SK-N-SH (cell line): ENCODE measurements at regions not wholly inside any gene's neighbourhood (a gene's known extent, or its start where the extent isn't known, plus 50 kb on each side); places are given as distances from the start of the nearest gene placed in this dataset.
A peak's percentile ranks its signal among the peaks of the same experiment; 100 is the strongest.

Experiments used
- CTCF ChIA-PET: fragments of 300-600, 350-600 bp; formaldehyde crosslinking; extraction: SDS; loops from one replicate; lab custom pipeline; 2021; lab: Yijun Ruan, JAX
- POLR2A ChIA-PET: fragments of 350-600 bp; sonication (Branson Sonifier 250); formaldehyde crosslinking; extraction: SDS; loops from one replicate; lab custom pipeline; 2020; ENCODE audit warnings: antibody characterized with exemption, inconsistent platforms; lab: Yijun Ruan, JAX
- DNase-seq: peaks from one replicate; pipeline ENCODE4 v3.0.0; 2012
- H2AFZ ChIP-seq: fragments of 200-600 bp; sonication (generic); 2 replicates; pipeline ENCODE4 v1.8.1; 2016; ENCODE audit warnings: antibody characterized with exemption, mild to moderate bottlenecking, low read depth
- H3F3A ChIP-seq: fragments of 200-600 bp; sonication (generic); replicated peaks from 2 replicates; pipeline ENCODE3; 2016; ENCODE audit warnings: antibody characterized with exemption, mild to moderate bottlenecking; ENCODE audit not compliant: insufficient read depth
- H3K27ac ChIP-seq, 2 experiments: fragments of 200-500 bp in 1 of 2; fragments of 200-600 bp in 1 of 2; sonication (Bioruptor generic) in 1 of 2; sonication (generic), shearing (Covaris generic) in 1 of 2; 2 replicates each; pipeline versions ENCODE4 v1.5.1 to v1.6.1; 2014 to 2016; ENCODE audit warnings: low read depth in 2 of 2, inconsistent platforms in 1 of 2, low read length in 1 of 2, mild to moderate bottlenecking in 1 of 2, mixed read lengths in 1 of 2
- H3K27me3 ChIP-seq: fragments of 200-600 bp; sonication (generic), shearing (Covaris generic); 2 replicates; pipeline ENCODE4 v1.6.1; 2016; ENCODE audit warnings: mixed run types; ENCODE audit not compliant: insufficient read depth
- H3K36me3 ChIP-seq, 2 experiments: fragments of 200-500 bp in 1 of 2; fragments of 200-600 bp in 1 of 2; sonication (Bioruptor generic) in 1 of 2; sonication (generic) in 1 of 2; replicated peaks in 1 of 2; 2 replicates each; pipeline versions ENCODE3 to v1.5.1; 2014 to 2016; ENCODE audit warnings: low read length in 1 of 2, mild to moderate bottlenecking in 1 of 2; ENCODE audit not compliant: insufficient read depth in 2 of 2, control insufficient read depth in 1 of 2
- H3K4me1 ChIP-seq, 2 experiments: fragments of 200-500 bp in 1 of 2; fragments of 200-600 bp in 1 of 2; sonication (Bioruptor generic) in 1 of 2; sonication (generic), shearing (Covaris generic) in 1 of 2; 2 replicates each; pipeline versions ENCODE4 v1.5.1 to v1.6.1; 2014 to 2016; ENCODE audit warnings: low read depth in 1 of 2, low read length in 1 of 2, mixed run types in 1 of 2; ENCODE audit not compliant: insufficient read depth in 2 of 2, control insufficient read depth in 1 of 2
- H3K4me2 ChIP-seq: fragments of 200-600 bp; sonication (generic), shearing (Covaris generic); 2 replicates; pipeline ENCODE4 v1.6.1; 2017; ENCODE audit warnings: mixed run types
- H3K4me3 ChIP-seq, 2 experiments: fragments of 200-500 bp in 1 of 2; fragments of 200-600 bp in 1 of 2; sonication (Bioruptor generic) in 1 of 2; sonication (generic), shearing (Covaris generic) in 1 of 2; 2 replicates each; pipeline versions ENCODE4 v1.5.1 to v1.8.1; 2014 to 2016; ENCODE audit warnings: low read depth in 2 of 2, inconsistent platforms in 1 of 2, low read length in 1 of 2, mild to moderate bottlenecking in 1 of 2, mixed read lengths in 1 of 2, moderate library complexity in 1 of 2
- H3K79me2 ChIP-seq: fragments of 200-600 bp; sonication (generic); 2 replicates; pipeline ENCODE4 v1.8.1; 2017; ENCODE audit warnings: mild to moderate bottlenecking; ENCODE audit not compliant: insufficient read depth
- H3K9ac ChIP-seq: fragments of 200-600 bp; sonication (generic); 2 replicates; pipeline ENCODE4 v1.6.1; 2017; ENCODE audit warnings: mixed run types
- H3K9me2 ChIP-seq: fragments of 200-600 bp; sonication (generic); 2 replicates; pipeline ENCODE4 v1.6.1; 2017; ENCODE audit warnings: mixed run types
- H3K9me3 ChIP-seq: fragments of 200-600 bp; sonication (generic); 2 replicates; pipeline ENCODE4 v1.6.1; 2017; ENCODE audit warnings: mixed run types, mild to moderate bottlenecking, moderate library complexity
- H4K20me1 ChIP-seq: fragments of 200-600 bp; sonication (generic); 2 replicates; pipeline ENCODE4 v1.6.1; 2017; ENCODE audit warnings: mild to moderate bottlenecking, mixed run types; ENCODE audit not compliant: insufficient read depth
- CHD2 ChIP-seq: fragments of 150-350 bp; IDR thresholded peaks from 2 replicates; pipeline ENCODE4 v1.6.1; 2018; ENCODE audit warnings: low read length; ENCODE audit not compliant: partially characterized antibody
- EP300 ChIP-seq, 2 experiments: IDR thresholded peaks; 2 replicates each; pipeline versions ENCODE4 v1.4.0 to v1.6.1; 2012; ENCODE audit warnings: borderline replicate concordance in 1 of 2, low read depth in 1 of 2, low read length in 1 of 2
- EZH2phosphoT487 ChIP-seq: fragments of 200-600 bp; sonication (generic); IDR thresholded peaks from 2 replicates; pipeline ENCODE4 v1.6.1; 2017; ENCODE audit warnings: low read depth, mixed run types, mild to moderate bottlenecking, antibody characterized with exemption, moderate library complexity, borderline replicate concordance
- FOSL2 ChIP-seq: IDR thresholded peaks from 2 replicates; pipeline ENCODE4 v1.4.0; 2012; ENCODE audit warnings: low read depth, mild to moderate bottlenecking, moderate library complexity, borderline replicate concordance
- GABPA ChIP-seq: IDR thresholded peaks from 2 replicates; pipeline ENCODE4 v1.4.0; 2012; ENCODE audit warnings: low read depth, mild to moderate bottlenecking
- MEF2A ChIP-seq: IDR thresholded peaks from 2 replicates; pipeline ENCODE4 v1.4.0; 2012; ENCODE audit warnings: low read depth, borderline replicate concordance
- MXI1 ChIP-seq: IDR thresholded peaks from 2 replicates; pipeline ENCODE4 v1.6.1; 2012; ENCODE audit warnings: mild to moderate bottlenecking, low read depth, low read length, improper control_type of control experiment
- NFIC ChIP-seq: IDR thresholded peaks from 2 replicates; pipeline ENCODE4 v1.4.0; 2012; ENCODE audit warnings: borderline replicate concordance
- POLR2AphosphoS5 ChIP-seq: IDR thresholded peaks from 2 replicates; pipeline ENCODE4 v1.6.1; 2012; ENCODE audit warnings: low read depth, low read length
- RAD21 ChIP-seq: IDR thresholded peaks from 2 replicates; pipeline ENCODE4 v1.6.1; 2012; ENCODE audit warnings: mild to moderate bottlenecking, low read length
- SIN3A ChIP-seq: IDR thresholded peaks from 2 replicates; pipeline ENCODE4 v1.6.1; 2012; ENCODE audit warnings: low read depth, mild to moderate bottlenecking, low read length, moderate library complexity, borderline replicate concordance
- SMC3 ChIP-seq: IDR thresholded peaks from 2 replicates; pipeline ENCODE4 v1.6.1; 2012; ENCODE audit warnings: low read depth, low read length, improper control_type of control experiment
- WGBS: methylation state at CpG from one replicate; pipeline ENCODE4 v1.1.6; 2017; ENCODE audit warnings: low lambda C conversion rate; 5-methylcytosine and 5-hydroxymethylcytosine counted together
- TF ChIP-seq, protein P1 (sequence below): fragments of 200-600 bp; sonication (generic); IDR thresholded peaks from 2 replicates; pipeline ENCODE4 v1.6.1; 2017; ENCODE audit warnings: antibody characterized with exemption, mild to moderate bottlenecking, moderate library complexity
- TF ChIP-seq, protein P2 (sequence below): IDR thresholded peaks from 2 replicates; pipeline ENCODE4 v1.6.1; 2012; ENCODE audit warnings: mild to moderate bottlenecking, low read depth, low read length, moderate library complexity
- TF ChIP-seq, protein P3 (sequence below): IDR thresholded peaks from 2 replicates; pipeline ENCODE4 v1.4.0; 2012; ENCODE audit warnings: low read depth, borderline replicate concordance
- TF ChIP-seq, protein P4 (sequence below): IDR thresholded peaks from 2 replicates; pipeline ENCODE4; 2012

DNA sequence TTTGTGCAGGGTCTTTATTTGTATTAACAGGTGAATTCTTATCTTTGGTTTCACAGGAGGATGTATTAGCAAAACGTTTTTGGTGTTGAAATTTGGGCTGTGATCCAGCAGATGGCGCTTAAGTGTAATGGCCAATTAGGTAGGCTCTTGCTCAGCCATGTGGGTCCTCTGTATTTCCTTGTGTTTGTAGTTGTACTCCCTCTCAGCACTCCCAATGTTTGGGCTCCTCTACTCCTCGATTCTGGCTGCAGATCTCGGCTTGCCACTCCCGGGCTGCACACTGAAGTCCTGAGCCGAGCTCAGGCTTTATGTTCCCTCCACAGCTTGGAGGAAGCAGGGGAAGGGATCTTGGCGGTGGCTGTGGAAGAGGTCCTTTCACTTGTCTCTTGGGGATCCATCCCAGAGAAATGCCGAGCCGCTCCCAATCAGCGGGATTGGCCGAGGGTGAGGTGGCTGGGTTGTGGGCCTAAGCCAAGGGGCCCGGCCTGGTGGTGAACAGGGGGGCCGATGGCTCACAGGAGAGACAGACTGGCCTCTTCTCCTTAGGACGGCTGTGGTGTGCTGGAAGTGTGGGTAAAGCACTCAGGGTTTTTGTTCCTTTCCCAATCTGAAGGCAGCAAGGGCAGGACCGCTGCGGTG, 133.7 kb downstream of the AEBP2 start:
- DNase-seq: peak; percentile 15
- no peaks in the 10 kb centered on the region for H4K20me1 ChIP-seq
- H3K79me2 ChIP-seq: no peaks in the 10 kb centered on the region
- H3K4me1 ChIP-seq: peaks cover 30 to 42% of the 10 kb centered on the region in 2 experiments
- peaks cover 0 to 6% of the 10 kb centered on the region in 2 experiments for H3K36me3 ChIP-seq
- no peak overlapping the region for H3K27ac ChIP-seq
- 84% methylated on average over 9 of the region's 16 CpGs for WGBS
- no peak overlapping the region for H3K4me3 ChIP-seq
- TF ChIP-seq, protein P1, sequence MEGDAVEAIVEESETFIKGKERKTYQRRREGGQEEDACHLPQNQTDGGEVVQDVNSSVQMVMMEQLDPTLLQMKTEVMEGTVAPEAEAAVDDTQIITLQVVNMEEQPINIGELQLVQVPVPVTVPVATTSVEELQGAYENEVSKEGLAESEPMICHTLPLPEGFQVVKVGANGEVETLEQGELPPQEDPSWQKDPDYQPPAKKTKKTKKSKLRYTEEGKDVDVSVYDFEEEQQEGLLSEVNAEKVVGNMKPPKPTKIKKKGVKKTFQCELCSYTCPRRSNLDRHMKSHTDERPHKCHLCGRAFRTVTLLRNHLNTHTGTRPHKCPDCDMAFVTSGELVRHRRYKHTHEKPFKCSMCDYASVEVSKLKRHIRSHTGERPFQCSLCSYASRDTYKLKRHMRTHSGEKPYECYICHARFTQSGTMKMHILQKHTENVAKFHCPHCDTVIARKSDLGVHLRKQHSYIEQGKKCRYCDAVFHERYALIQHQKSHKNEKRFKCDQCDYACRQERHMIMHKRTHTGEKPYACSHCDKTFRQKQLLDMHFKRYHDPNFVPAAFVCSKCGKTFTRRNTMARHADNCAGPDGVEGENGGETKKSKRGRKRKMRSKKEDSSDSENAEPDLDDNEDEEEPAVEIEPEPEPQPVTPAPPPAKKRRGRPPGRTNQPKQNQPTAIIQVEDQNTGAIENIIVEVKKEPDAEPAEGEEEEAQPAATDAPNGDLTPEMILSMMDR: peak; percentile 59
- TF ChIP-seq, protein P2, sequence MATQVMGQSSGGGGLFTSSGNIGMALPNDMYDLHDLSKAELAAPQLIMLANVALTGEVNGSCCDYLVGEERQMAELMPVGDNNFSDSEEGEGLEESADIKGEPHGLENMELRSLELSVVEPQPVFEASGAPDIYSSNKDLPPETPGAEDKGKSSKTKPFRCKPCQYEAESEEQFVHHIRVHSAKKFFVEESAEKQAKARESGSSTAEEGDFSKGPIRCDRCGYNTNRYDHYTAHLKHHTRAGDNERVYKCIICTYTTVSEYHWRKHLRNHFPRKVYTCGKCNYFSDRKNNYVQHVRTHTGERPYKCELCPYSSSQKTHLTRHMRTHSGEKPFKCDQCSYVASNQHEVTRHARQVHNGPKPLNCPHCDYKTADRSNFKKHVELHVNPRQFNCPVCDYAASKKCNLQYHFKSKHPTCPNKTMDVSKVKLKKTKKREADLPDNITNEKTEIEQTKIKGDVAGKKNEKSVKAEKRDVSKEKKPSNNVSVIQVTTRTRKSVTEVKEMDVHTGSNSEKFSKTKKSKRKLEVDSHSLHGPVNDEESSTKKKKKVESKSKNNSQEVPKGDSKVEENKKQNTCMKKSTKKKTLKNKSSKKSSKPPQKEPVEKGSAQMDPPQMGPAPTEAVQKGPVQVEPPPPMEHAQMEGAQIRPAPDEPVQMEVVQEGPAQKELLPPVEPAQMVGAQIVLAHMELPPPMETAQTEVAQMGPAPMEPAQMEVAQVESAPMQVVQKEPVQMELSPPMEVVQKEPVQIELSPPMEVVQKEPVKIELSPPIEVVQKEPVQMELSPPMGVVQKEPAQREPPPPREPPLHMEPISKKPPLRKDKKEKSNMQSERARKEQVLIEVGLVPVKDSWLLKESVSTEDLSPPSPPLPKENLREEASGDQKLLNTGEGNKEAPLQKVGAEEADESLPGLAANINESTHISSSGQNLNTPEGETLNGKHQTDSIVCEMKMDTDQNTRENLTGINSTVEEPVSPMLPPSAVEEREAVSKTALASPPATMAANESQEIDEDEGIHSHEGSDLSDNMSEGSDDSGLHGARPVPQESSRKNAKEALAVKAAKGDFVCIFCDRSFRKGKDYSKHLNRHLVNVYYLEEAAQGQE: no peak
- TF ChIP-seq, protein P3, sequence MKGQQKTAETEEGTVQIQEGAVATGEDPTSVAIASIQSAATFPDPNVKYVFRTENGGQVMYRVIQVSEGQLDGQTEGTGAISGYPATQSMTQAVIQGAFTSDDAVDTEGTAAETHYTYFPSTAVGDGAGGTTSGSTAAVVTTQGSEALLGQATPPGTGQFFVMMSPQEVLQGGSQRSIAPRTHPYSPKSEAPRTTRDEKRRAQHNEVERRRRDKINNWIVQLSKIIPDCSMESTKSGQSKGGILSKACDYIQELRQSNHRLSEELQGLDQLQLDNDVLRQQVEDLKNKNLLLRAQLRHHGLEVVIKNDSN: no peak
- peak; percentile 48; the same call in 1 of the 2 replicates for TF ChIP-seq SMC3
- no peak for TF ChIP-seq POLR2AphosphoS5
- TF ChIP-seq CHD2: no peak
- TF ChIP-seq RAD21: peak; percentile 62
- H2AFZ ChIP-seq: no peak overlapping the region
- CTCF ChIA-PET: interaction anchor here (2.6 kb wide), 1 partner anchor 26 kb away, joined by 5 read pairs; no protein-coding TSS in a partner anchor
- peaks cover 7% of the 10 kb centered on the region; the same call in 1 of the 2 replicates for H3K9me3 ChIP-seq
- H3K9me2 ChIP-seq: no peaks in the 10 kb centered on the region
- peaks cover 32% of the 10 kb centered on the region for H3F3A ChIP-seq
- H3K27me3 ChIP-seq: no peaks in the 10 kb centered on the region
- no peak overlapping the region for H3K4me2 ChIP-seq
- POLR2A ChIA-PET: no interaction called here
- no peak overlapping the region for H3K9ac ChIP-seq

DNA sequence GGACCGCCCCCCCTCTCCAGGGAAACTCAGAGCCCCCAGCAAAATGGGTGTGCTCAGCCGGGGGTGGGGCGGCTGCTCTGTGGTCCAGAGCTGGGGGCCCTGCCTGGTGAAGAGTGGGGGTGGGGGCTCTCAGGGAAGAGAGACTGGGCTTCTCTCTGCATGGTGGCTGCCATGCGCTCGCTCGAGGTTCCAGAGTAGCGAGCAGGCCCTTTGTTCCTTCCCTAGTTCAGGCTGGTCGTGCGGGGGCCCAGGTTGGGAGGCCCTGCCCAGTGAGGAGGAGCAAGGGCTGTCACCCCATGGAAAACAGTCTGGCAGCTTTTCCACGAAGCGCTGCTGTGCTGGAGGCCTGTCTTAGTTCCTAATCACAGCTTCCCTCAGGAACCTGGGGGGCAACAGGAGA, 134.6 kb downstream of the AEBP2 start:
- H3K4me1 ChIP-seq: peaks cover 30 to 42% of the 10 kb centered on the region in 2 experiments
- H3K79me2 ChIP-seq: no peaks in the 10 kb centered on the region
- no peak for DNase-seq
- H3K9me3 ChIP-seq: peaks cover 7% of the 10 kb centered on the region; the same call in 1 of the 2 replicates
- H3K4me3 ChIP-seq: no peak overlapping the region
- 80% methylated on average over 2 of the region's 11 CpGs for WGBS
- CTCF ChIA-PET: interaction anchor here (0.6 to 1.0 kb wide), 4 partner anchors 12 to 70 kb away, joined by 3 to 4 read pairs (median 4); no protein-coding TSS in a partner anchor
- peak overlapping the region; percentile 69; the same call in 1 of the 2 replicates for H3K9ac ChIP-seq
- H3K4me2 ChIP-seq: no peak overlapping the region
- no peak overlapping the region for H2AFZ ChIP-seq
- POLR2A ChIA-PET: no interaction called here
- peaks cover 32% of the 10 kb centered on the region for H3F3A ChIP-seq
- H3K27ac ChIP-seq: peak overlapping the region; percentile 98 to 99
- no peaks in the 10 kb centered on the region for H3K9me2 ChIP-seq
- no peaks in the 10 kb centered on the region for H4K20me1 ChIP-seq
- no peaks in the 10 kb centered on the region for H3K27me3 ChIP-seq
- H3K36me3 ChIP-seq: peaks cover 0 to 6% of the 10 kb centered on the region in 2 experiments
- TF ChIP-seq SMC3 (no peak), GABPA (no peak), NFIC (no peak), FOSL2 (no peak), EP300 (IDR thresholded peaks at IDR 0.05; ENCODE audit: borderline replicate concordance in 1 of 2, low read depth in 1 of 2, low read length in 1 of 2) (no peak), MEF2A (no peak), MXI1 (no peak), SIN3A (no peak), EZH2phosphoT487 (no peak)
- TF ChIP-seq, protein P1: no peak
- TF ChIP-seq, protein P4, sequence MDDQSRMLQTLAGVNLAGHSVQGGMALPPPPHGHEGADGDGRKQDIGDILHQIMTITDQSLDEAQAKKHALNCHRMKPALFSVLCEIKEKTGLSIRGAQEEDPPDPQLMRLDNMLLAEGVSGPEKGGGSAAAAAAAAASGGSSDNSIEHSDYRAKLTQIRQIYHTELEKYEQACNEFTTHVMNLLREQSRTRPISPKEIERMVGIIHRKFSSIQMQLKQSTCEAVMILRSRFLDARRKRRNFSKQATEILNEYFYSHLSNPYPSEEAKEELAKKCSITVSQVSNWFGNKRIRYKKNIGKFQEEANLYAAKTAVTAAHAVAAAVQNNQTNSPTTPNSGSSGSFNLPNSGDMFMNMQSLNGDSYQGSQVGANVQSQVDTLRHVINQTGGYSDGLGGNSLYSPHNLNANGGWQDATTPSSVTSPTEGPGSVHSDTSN: no peak
